Retinal pigment epithelial cell (primary cell): ENCODE measurements at regions not wholly inside any gene's neighbourhood (a gene's known extent, or its start where the extent isn't known, plus 50 kb on each side); places are given as distances from the start of the nearest gene placed in this dataset.
"Not testable (repeated sequence)": the region's sequence is repeated elsewhere in the genome, so short reads cannot be mapped to it uniquely, and the experiment has no call there.

Source experiments
- DNase-seq: peaks from one replicate; pipeline ENCODE4 v3.0.0-alpha.2; 2010; ENCODE audit warnings: low read depth
- H3K4me3 ChIP-seq: 2 replicates; pipeline ENCODE4 v1.5.1; 2011; ENCODE audit warnings: mild to moderate bottlenecking, low read length, control low read depth, moderate library complexity
- TF ChIP-seq, protein P1 (sequence below): conservative IDR thresholded peaks from 2 replicates; pipeline ENCODE4 v1.5.1; 2011; ENCODE audit warnings: low read depth, low read length, control low read depth, inconsistent platforms

DNA sequence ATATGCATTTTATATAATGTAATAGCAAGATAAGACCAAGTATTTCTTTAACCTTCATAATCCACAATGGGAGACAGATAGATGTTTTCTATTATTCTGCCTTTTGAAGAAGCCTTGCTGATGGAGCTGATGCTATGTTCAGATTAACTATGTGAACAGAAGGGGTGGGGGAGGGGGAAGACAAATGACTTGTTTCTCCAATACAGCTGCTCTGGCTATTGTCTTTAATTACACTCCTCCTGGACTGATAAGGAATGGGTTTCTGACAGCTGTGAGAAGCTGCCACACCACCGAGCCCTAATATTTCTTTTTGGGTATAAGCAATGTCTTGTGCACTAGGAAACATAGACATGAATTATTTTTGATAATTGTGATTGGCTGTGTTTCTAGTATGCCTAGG, 62.0 kb downstream of the CAVIN4 start:
- DNase-seq: no peak
- TF ChIP-seq, protein P1, sequence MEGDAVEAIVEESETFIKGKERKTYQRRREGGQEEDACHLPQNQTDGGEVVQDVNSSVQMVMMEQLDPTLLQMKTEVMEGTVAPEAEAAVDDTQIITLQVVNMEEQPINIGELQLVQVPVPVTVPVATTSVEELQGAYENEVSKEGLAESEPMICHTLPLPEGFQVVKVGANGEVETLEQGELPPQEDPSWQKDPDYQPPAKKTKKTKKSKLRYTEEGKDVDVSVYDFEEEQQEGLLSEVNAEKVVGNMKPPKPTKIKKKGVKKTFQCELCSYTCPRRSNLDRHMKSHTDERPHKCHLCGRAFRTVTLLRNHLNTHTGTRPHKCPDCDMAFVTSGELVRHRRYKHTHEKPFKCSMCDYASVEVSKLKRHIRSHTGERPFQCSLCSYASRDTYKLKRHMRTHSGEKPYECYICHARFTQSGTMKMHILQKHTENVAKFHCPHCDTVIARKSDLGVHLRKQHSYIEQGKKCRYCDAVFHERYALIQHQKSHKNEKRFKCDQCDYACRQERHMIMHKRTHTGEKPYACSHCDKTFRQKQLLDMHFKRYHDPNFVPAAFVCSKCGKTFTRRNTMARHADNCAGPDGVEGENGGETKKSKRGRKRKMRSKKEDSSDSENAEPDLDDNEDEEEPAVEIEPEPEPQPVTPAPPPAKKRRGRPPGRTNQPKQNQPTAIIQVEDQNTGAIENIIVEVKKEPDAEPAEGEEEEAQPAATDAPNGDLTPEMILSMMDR: no peak
- H3K4me3 ChIP-seq: no peak overlapping the region

DNA sequence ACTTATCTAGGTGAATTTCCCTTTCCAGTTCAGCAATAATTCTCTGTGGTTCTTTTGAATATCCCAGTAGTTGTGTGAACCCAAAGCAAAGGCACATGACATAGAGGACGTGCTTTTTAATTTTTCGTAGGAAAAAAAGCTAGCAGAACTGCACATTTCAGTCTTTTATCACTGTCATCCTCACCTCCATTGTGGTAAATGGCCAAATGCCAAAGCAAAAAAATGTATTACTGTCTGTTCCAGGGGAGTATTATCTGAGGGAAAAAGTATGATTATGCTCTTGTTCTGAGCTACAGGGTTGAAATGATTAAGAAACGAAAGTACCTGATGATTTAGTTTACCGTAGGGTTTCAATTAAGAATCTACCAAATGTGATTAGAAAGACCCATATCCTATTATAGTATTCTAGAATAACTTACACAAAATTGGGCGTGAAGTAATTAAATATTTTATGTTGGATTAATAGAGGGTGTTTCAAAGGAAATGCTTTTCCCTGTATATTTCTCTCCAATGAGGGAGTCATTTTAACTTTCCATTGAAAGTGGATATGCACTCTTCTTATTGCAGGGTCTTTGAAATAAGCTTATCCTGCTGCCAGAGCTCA, 62.7 kb downstream of the CAVIN4 start:
- TF ChIP-seq, protein P1: no peak
- no peak overlapping the region for H3K4me3 ChIP-seq
- no peak for DNase-seq

DNA sequence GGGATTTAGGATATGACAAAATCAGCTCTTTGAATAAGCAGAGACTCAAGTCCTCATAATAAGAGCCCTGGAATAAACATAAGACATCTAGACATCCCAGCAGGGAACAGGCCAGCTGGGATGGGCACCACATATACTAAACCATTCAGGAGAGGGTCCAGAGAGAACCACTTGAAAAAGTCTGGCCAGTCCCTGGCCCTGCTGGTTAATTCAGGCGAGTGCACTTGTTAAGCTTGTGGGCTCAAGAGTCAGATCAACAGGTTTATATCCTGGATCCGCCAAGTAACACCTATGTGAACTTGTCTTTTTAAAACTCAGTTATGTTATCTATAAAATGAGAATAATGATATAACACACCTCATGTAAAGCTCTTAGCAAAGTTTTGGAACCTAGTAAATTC, 63.3 kb downstream of the CAVIN4 start:
- no peak overlapping the region for H3K4me3 ChIP-seq
- TF ChIP-seq, protein P1: no peak
- DNase-seq: no peak

DNA sequence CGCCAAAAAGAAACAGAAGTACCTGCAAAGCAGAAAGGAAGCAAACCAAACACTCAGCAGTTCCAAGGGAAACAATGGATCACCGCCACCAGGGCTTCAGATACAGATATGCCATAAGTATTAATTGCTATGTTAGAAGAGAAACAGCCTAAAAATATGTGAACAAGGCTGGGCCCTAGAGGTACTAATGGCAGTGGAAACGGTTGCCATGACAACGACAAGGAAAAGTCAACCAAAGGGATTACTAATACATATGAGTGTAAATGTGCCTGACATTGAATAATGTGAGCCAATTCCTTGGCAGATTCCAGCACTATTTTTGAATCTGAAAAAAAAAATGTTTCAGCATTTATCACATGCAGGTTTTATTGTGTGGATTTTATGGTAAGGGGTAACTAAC, 75.0 kb downstream of the CAVIN4 start:
- TF ChIP-seq, protein P1: no peak
- H3K4me3 ChIP-seq: no peak overlapping the region
- DNase-seq: no peak

DNA sequence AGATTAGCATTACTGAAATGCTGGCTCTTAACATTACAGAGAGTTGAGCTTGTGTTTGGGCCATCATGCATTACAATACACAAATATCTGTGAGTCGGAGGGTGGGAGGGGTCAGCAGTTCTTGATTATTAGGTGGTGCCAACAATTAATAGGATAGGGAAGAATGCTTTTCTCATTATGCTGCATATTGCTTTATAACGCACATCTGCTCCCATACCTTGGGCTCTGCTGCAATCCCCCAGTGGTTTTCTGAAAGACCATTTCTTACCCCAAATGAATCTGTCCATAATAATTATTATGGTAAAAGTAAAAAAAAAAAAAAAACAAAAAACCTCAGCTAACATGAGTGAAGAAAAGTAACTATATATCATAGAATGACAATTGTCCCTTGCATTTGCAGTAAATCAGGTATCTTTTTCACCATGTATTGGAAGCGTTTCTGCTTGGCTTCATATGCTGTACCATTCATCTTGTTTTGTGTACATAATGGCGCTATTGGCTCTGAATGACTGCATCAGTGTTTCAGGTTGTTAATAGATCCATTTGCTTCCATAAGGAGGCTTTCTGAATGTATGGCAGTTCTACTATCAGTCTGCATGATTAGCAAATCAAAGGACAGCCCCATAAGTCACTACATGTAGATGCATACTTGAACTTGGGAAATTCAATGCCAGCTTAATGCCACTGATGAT, 75.9 kb downstream of the CAVIN4 start:
- no peak for DNase-seq
- TF ChIP-seq, protein P1: no peak
- H3K4me3 ChIP-seq: no peak overlapping the region

DNA sequence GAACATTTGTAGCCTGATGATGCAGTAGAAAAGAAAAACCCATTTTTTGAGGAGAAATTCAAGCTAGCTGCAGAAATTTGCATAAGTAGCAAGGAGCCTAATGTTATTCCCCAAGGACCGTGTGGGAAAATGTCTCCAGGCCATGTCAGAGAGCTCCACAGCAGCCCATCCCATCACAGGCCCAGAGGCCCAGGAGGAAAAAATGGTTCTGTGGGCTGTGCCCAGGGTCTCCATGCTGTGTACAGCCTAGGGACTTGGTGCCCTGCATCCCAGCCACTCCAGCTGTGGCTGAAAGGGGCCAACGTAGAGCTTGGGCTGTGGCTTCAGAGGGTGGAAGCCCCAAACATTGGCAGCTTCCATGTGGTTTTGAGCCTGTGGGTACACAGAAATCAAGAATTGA, 79.0 kb downstream of the CAVIN4 start:
- not testable (repeated sequence) for H3K4me3 ChIP-seq, DNase-seq

DNA sequence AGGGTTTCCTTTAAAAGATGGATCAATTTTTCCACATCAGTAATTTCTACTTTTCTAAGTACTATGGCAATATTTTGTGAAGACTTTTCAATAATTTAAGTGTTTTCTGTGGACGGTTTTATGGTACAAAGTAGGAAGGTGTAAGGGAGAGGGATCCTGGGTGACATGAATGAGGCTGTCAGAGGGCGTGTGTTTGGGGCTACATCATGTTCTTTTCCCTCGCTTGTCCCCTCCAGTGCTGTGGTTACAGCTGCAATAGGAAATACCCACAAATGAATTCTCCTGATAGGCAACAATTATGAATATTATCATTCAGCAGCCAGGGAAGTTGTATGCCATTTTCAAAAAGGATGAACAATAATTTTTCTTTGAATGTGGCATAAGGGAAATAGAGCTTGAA, 83.8 kb downstream of the CAVIN4 start:
- H3K4me3 ChIP-seq: no peak overlapping the region
- DNase-seq: no peak
- TF ChIP-seq, protein P1: no peak
